Liver (tissue), 8 donors: ENCODE measurements at regions not wholly inside any gene's neighbourhood (a gene's known extent, or its start where the extent isn't known, plus 50 kb on each side); places are given as distances from the start of the nearest gene placed in this dataset.
A peak's percentile ranks its signal among the peaks of the same experiment; 100 is the strongest.

Source experiments
- DNase-seq: peaks from one replicate; pipeline ENCODE4 v3.0.0-alpha.2; 2017; ENCODE audit warnings: low spot score
- H3K27ac ChIP-seq, 2 donors: one replicate each; pipeline ENCODE4 v1.7.0; 2013; ENCODE audit warnings: inconsistent platforms in 2 of 2, low read length in 2 of 2, control low read depth in 1 of 2, low read depth in 1 of 2, mild to moderate bottlenecking in 1 of 2
- H3K27me3 ChIP-seq, 4 donors: one replicate each; pipeline versions ENCODE4 v1.6.1 to v1.7.0; 2013; ENCODE audit warnings: low read length in 3 of 4, inconsistent platforms in 1 of 4, mild to moderate bottlenecking in 1 of 4, moderate library complexity in 1 of 4; ENCODE audit not compliant: control insufficient read depth in 4 of 4, insufficient read depth in 4 of 4
- H3K36me3 ChIP-seq, 4 donors: one replicate each; pipeline versions ENCODE4 v1.6.1 to v1.7.0; 2013; ENCODE audit warnings: low read length in 3 of 4, mild to moderate bottlenecking in 3 of 4, low read depth in 1 of 4, moderate library complexity in 1 of 4; ENCODE audit not compliant: control insufficient read depth in 4 of 4, insufficient read depth in 3 of 4
- H3K4me1 ChIP-seq, 4 donors: one replicate each; pipeline versions ENCODE4 v1.6.1 to v1.7.0; 2013; ENCODE audit warnings: low read length in 3 of 4, mild to moderate bottlenecking in 3 of 4, moderate library complexity in 1 of 4; ENCODE audit not compliant: control insufficient read depth in 4 of 4, insufficient read depth in 4 of 4
- H3K4me3 ChIP-seq, 3 donors: one replicate each; pipeline versions ENCODE4 v1.6.1 to v1.7.0; 2013; ENCODE audit warnings: low read length in 3 of 3, control low read depth in 1 of 3, low read depth in 1 of 3, mild to moderate bottlenecking in 1 of 3
- H3K9ac ChIP-seq, 2 donors: one replicate each; pipeline ENCODE4 v1.7.0; 2013; ENCODE audit warnings: low read length in 2 of 2, mild to moderate bottlenecking in 2 of 2, moderate library complexity in 2 of 2, control low read depth in 1 of 2, low read depth in 1 of 2
- H3K9me3 ChIP-seq, 4 donors: one replicate each; pipeline versions ENCODE4 v1.6.1 to v1.7.0; 2013; ENCODE audit warnings: low read length in 3 of 4; ENCODE audit not compliant: control insufficient read depth in 4 of 4
- ATF3 ChIP-seq: IDR thresholded peaks from 2 replicates; pipeline ENCODE4 v1.6.1; 2016; ENCODE audit warnings: antibody characterized with exemption
- CTCF ChIP-seq: fragments of 150-350 bp; IDR thresholded peaks from 2 replicates; pipeline ENCODE4 v1.5.1; 2017; ENCODE audit warnings: improper control_type of control experiment, low read depth, low read length; ENCODE audit not compliant: missing input control
- EGR1 ChIP-seq, 2 donors: IDR thresholded peaks; 2 replicates each; pipeline ENCODE4 v1.6.1; 2016 to 2018; ENCODE audit warnings: antibody characterized with exemption in 2 of 2, low read depth in 2 of 2
- FOXA1 ChIP-seq: IDR thresholded peaks from 2 replicates; pipeline ENCODE4 v1.6.1; 2016; ENCODE audit warnings: antibody characterized with exemption
- FOXA2 ChIP-seq: IDR thresholded peaks from 2 replicates; pipeline ENCODE4 v1.6.1; 2016; ENCODE audit warnings: antibody characterized with exemption
- GABPA ChIP-seq, 2 donors: IDR thresholded peaks in 1 of 2; conservative IDR thresholded peaks in 1 of 2; 2 replicates each; pipeline ENCODE4 v1.6.1; 2016; ENCODE audit warnings: antibody characterized with exemption in 2 of 2, mild to moderate bottlenecking in 1 of 2, moderate library complexity in 1 of 2
- HNF4G ChIP-seq: IDR thresholded peaks from 2 replicates; pipeline ENCODE4 v1.6.1; 2016; ENCODE audit warnings: antibody characterized with exemption
- NR2F2 ChIP-seq: IDR thresholded peaks from 2 replicates; pipeline ENCODE4 v1.6.1; 2016; ENCODE audit warnings: antibody characterized with exemption
- RAD21 ChIP-seq, 2 donors: IDR thresholded peaks; 2 replicates each; pipeline ENCODE4 v1.6.1; 2016; ENCODE audit warnings: antibody characterized with exemption in 2 of 2, mild to moderate bottlenecking in 2 of 2
- RXRA ChIP-seq, 2 donors: IDR thresholded peaks; 2 replicates each; pipeline ENCODE4 v1.6.1; 2017 to 2018; ENCODE audit warnings: antibody characterized with exemption in 2 of 2, mild to moderate bottlenecking in 1 of 2
- TAF1 ChIP-seq: conservative IDR thresholded peaks from 2 replicates; pipeline ENCODE4 v1.6.1; 2016; ENCODE audit warnings: antibody characterized with exemption, mild to moderate bottlenecking
- YY1 ChIP-seq: IDR thresholded peaks from 2 replicates; pipeline ENCODE4 v1.6.1; 2016; ENCODE audit warnings: antibody characterized with exemption, mild to moderate bottlenecking
- WGBS: extraction: QIAGEN DNeasy Blood & Tissue Kit; methylation state at CpG from one replicate; pipeline ENCODE4 v1.1.7; 2013; 5-methylcytosine and 5-hydroxymethylcytosine counted together
- TF ChIP-seq, protein P1 (sequence below): IDR thresholded peaks from 2 replicates; pipeline ENCODE4 v1.6.1; 2016; ENCODE audit warnings: antibody characterized with exemption
- TF ChIP-seq, protein P2 (sequence below): IDR thresholded peaks from 2 replicates; pipeline ENCODE4 v1.6.1; 2016; ENCODE audit warnings: antibody characterized with exemption
- donor health status: healthy.
- donor health status: healthy.
- donor health status: healthy.
- donor health status: healthy.
- donor health status: healthy.

GRCh38 chr14:58881433-58881832, 243.7 kb downstream of the DACT1 start:
- DNase-seq, result no peak
- 95% methylated on average over 1 of the region's 1 CpG for WGBS

DNA sequence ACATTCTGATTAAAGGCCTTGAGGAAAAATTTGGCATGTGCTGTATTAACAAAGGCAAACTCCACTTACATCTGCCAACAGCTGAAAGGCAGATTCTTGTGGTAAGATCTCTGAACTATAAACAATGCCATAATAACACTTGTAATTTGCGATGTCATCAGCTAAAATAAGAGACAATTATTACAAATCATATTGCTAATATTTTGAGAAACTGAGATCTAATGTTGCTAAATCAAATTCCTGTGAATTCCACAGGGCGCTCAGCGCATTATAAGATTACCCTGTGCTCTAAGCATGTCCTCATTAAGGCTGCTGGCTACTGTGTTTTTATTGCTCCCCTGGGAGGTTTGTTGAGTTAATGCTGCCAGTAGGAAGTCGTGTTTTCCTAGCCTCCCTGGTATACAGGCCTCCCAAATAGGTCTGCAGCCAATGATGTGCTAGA, 244.8 kb downstream of the DACT1 start:
- Histone ChIP-seq H3K9ac (no peak overlapping the region), H3K9me3 (no peaks in the 10 kb centered on the region), H3K27ac (no peak overlapping the region), H3K27me3 (peaks cover 0 to 3% (median 0%) of the 10 kb centered on the region in 4 donors), H3K4me1 (no peaks in the 10 kb centered on the region), H3K36me3 (no peaks in the 10 kb centered on the region), H3K4me3 (no peak overlapping the region)
- no peak for DNase-seq
- TF ChIP-seq YY1 (no peak), EGR1 (IDR thresholded peaks at IDR 0.05; ENCODE audit: low read depth in 2 of 2) (no peak), ATF3 (no peak), TAF1 (no peak), FOXA2 (no peak), HNF4G (no peak), NR2F2 (no peak)
- TF ChIP-seq, protein P1, sequence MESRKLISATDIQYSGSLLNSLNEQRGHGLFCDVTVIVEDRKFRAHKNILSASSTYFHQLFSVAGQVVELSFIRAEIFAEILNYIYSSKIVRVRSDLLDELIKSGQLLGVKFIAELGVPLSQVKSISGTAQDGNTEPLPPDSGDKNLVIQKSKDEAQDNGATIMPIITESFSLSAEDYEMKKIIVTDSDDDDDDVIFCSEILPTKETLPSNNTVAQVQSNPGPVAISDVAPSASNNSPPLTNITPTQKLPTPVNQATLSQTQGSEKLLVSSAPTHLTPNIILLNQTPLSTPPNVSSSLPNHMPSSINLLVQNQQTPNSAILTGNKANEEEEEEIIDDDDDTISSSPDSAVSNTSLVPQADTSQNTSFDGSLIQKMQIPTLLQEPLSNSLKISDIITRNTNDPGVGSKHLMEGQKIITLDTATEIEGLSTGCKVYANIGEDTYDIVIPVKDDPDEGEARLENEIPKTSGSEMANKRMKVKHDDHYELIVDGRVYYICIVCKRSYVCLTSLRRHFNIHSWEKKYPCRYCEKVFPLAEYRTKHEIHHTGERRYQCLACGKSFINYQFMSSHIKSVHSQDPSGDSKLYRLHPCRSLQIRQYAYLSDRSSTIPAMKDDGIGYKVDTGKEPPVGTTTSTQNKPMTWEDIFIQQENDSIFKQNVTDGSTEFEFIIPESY, result no peak
- TF ChIP-seq, protein P2, sequence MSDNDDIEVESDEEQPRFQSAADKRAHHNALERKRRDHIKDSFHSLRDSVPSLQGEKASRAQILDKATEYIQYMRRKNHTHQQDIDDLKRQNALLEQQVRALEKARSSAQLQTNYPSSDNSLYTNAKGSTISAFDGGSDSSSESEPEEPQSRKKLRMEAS, result no peak
- WGBS, result 70% methylated on average over 4 of the region's 4 CpGs

More at GRCh38 chr14:58881433-58881832, 243.7 kb downstream of the DACT1 start:
- no peak overlapping the region for H3K27ac ChIP-seq
- no peaks in the 10 kb centered on the region for H3K36me3 ChIP-seq
- H3K4me1 ChIP-seq, result no peaks in the 10 kb centered on the region
- no peak overlapping the region for H3K4me3 ChIP-seq
- H3K9ac ChIP-seq, result no peak overlapping the region
- TF ChIP-seq YY1, result no peak
- no peaks in the 10 kb centered on the region for H3K27me3 ChIP-seq
- no peaks in the 10 kb centered on the region for H3K9me3 ChIP-seq

DNA sequence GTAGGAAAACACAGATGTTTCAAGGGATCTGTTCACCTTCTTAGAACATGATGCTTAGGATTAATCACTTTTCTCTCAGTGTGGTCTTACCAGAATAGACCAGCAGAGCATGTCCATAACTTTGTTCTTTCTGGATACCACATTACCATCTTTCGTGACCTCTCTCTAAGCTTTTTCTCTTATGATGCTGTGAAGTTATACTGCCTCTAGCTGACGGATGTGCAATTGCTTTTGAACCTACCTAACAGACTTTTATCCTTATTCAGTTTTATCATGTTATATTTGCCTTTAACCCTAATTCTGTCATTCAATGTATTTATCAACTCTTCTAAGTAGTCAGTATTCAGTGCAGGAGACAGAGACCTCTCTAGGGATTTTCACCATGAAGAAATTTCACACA, 246.7 kb downstream of the DACT1 start:
- no peak overlapping the region for H3K4me3 ChIP-seq
- H3K27ac ChIP-seq, result no peak overlapping the region
- no peaks in the 10 kb centered on the region for H3K9me3 ChIP-seq
- no peak for DNase-seq
- peaks cover 0 to 3% (median 0%) of the 10 kb centered on the region in 4 donors for H3K27me3 ChIP-seq
- no peaks in the 10 kb centered on the region for H3K36me3 ChIP-seq
- H3K4me1 ChIP-seq, result no peaks in the 10 kb centered on the region
- WGBS, result 74% methylated on average over 2 of the region's 2 CpGs
- H3K9ac ChIP-seq, result no peak overlapping the region
- TF ChIP-seq RAD21 (IDR thresholded peaks at IDR 0.05) (peak; percentile 31 to 73), FOXA1 (no peak), RXRA (IDR thresholded peaks at IDR 0.05) (no peak), TAF1 (no peak), CTCF (peak; percentile 27), GABPA (IDR thresholded peaks at IDR 0.05 in 1 of 2, conservative IDR thresholded peaks at IDR 0.05 in 1 of 2) (no peak), YY1 (no peak)
- TF ChIP-seq, protein P2, result no peak
